Neutrophil (primary cell): ENCODE measurements at regions not wholly inside any gene's neighbourhood (a gene's known extent, or its start where the extent isn't known, plus 50 kb on each side); places are given as distances from the start of the nearest gene placed in this dataset.

Experiments used
- H3K27ac ChIP-seq: fragments of 200-600 bp; sonication (generic); 2 replicates; pipeline ENCODE4 v1.5.1; 2016; ENCODE audit warnings: mild to moderate bottlenecking, moderate library complexity
- H3K27me3 ChIP-seq: fragments of 200-600 bp; sonication (generic); 2 replicates; pipeline ENCODE4 v1.6.0; 2016; ENCODE audit warnings: mild to moderate bottlenecking
- H3K36me3 ChIP-seq: fragments of 200-600 bp; sonication (generic); 2 replicates; pipeline ENCODE4 v1.5.1; 2017
- H3K4me1 ChIP-seq, 2 experiments: fragments of 200-600 bp in 1 of 2; sonication (generic) in 1 of 2; 1 replicate in 1 of 2; 2 replicates in 1 of 2; pipeline versions ENCODE4 v1.5.1 to v1.6.1; 2013 to 2016; ENCODE audit warnings: low read depth in 1 of 2, low read length in 1 of 2, mild to moderate bottlenecking in 1 of 2, moderate library complexity in 1 of 2; ENCODE audit not compliant: control insufficient read depth in 1 of 2, insufficient read depth in 1 of 2
- H3K4me3 ChIP-seq, 2 experiments: fragments of 200-600 bp in 1 of 2; sonication (generic) in 1 of 2; 1 replicate in 1 of 2; 2 replicates in 1 of 2; pipeline ENCODE4 v1.5.1; 2013 to 2016; ENCODE audit warnings: low read depth in 1 of 2, low read length in 1 of 2, mild to moderate bottlenecking in 1 of 2, moderate library complexity in 1 of 2
- H3K9me3 ChIP-seq: fragments of 200-600 bp; sonication (generic); 2 replicates; pipeline ENCODE4 v1.5.1; 2016
- CTCF ChIP-seq: fragments of 200-600 bp; sonication (generic); IDR thresholded peaks from 2 replicates; pipeline ENCODE4 v1.5.1; 2016; ENCODE audit warnings: antibody characterized with exemption

GRCh38 chr2:176744146-176744545 is 468.4 kb upstream of the HNRNPA3 start:
- no peaks in the 10 kb centered on the region for H3K4me1 ChIP-seq
- H3K9me3 ChIP-seq: no peaks in the 10 kb centered on the region
- H3K27me3 ChIP-seq: peaks cover 10% of the 10 kb centered on the region
- H3K36me3 ChIP-seq: no peaks in the 10 kb centered on the region
- H3K4me3 ChIP-seq: no peak overlapping the region
- TF ChIP-seq CTCF: no peak
- no peak overlapping the region for H3K27ac ChIP-seq

GRCh38 chr2:176745543-176746200 is 466.9 kb upstream of the HNRNPA3 start:
- no peaks in the 10 kb centered on the region for H3K36me3 ChIP-seq
- no peak for TF ChIP-seq CTCF

GRCh38 chr2:176746411-176746810 is 466.2 kb upstream of the HNRNPA3 start:
- Histone ChIP-seq H3K27me3 (peaks cover 5% of the 10 kb centered on the region), H3K27ac (no peak overlapping the region), H3K4me1 (no peaks in the 10 kb centered on the region), H3K9me3 (no peaks in the 10 kb centered on the region), H3K36me3 (no peaks in the 10 kb centered on the region), H3K4me3 (no peak overlapping the region)
- no peak for TF ChIP-seq CTCF

More at GRCh38 chr2:176745543-176746200, 466.9 kb upstream of the HNRNPA3 start:
- H3K4me3 ChIP-seq: no peak overlapping the region
- no peaks in the 10 kb centered on the region for H3K4me1 ChIP-seq
- no peaks in the 10 kb centered on the region for H3K9me3 ChIP-seq
- H3K27me3 ChIP-seq: peaks cover 8% of the 10 kb centered on the region
- H3K27ac ChIP-seq: no peak overlapping the region

GRCh38 chr2:176747506-176747905 is 465.1 kb upstream of the HNRNPA3 start:
- H3K27me3 ChIP-seq: no peaks in the 10 kb centered on the region
- no peak for TF ChIP-seq CTCF
- H3K4me3 ChIP-seq: no peak overlapping the region
- no peaks in the 10 kb centered on the region for H3K36me3 ChIP-seq
- no peak overlapping the region for H3K27ac ChIP-seq
- no peaks in the 10 kb centered on the region for H3K9me3 ChIP-seq
- no peaks in the 10 kb centered on the region for H3K4me1 ChIP-seq

- H3K27ac ChIP-seq: no peak overlapping the region
- H3K36me3 ChIP-seq: no peaks in the 10 kb centered on the region
- H3K27me3 ChIP-seq: no peaks in the 10 kb centered on the region
- no peaks in the 10 kb centered on the region for H3K4me1 ChIP-seq
- H3K9me3 ChIP-seq: no peaks in the 10 kb centered on the region
- H3K4me3 ChIP-seq: no peak overlapping the region
- TF ChIP-seq CTCF: no peak
Observed at GRCh38 chr2:176747928-176748327, 464.7 kb upstream of the HNRNPA3 start.

GRCh38 chr2:176748662-176749061 is 463.9 kb upstream of the HNRNPA3 start:
- Histone ChIP-seq H3K4me1 (peaks cover under 1 to 2% of the 10 kb centered on the region in 2 experiments), H3K9me3 (no peaks in the 10 kb centered on the region), H3K36me3 (no peaks in the 10 kb centered on the region), H3K4me3 (no peak overlapping the region), H3K27ac (no peak overlapping the region), H3K27me3 (no peaks in the 10 kb centered on the region)
- no peak for TF ChIP-seq CTCF
